GM19239 (cell line): ENCODE measurements at regions not wholly inside any gene's neighbourhood (a gene's known extent, or its start where the extent isn't known, plus 50 kb on each side); places are given as distances from the start of the nearest gene placed in this dataset.
"Not testable (repeated sequence)": the region's sequence is repeated elsewhere in the genome, so short reads cannot be mapped to it uniquely, and the experiment has no call there.

ENCODE experiments used
- DNase-seq: peaks from one replicate; pipeline ENCODE4 v3.0.0; 2011; ENCODE audit warnings: low spot score; ENCODE audit not compliant: insufficient read length
- FAIRE-seq: peaks from 2 replicates; lab custom pipeline; 2011; peaks lifted over from hg19 to GRCh38; lab: Jason Lieb, UNC

GRCh38 chr20:22928679-22929078, 106.4 kb upstream of the SSTR4 start:
- FAIRE-seq (no peak), DNase-seq (no peak)

GRCh38 chr20:22929661-22930060, 105.5 kb upstream of the SSTR4 start:
- no peak for FAIRE-seq
- no peak for DNase-seq

GRCh38 chr20:22931653-22932608, 103.2 kb upstream of the SSTR4 start:
- DNase-seq (no peak), FAIRE-seq (no peak)

GRCh38 chr20:22939181-22939580, 95.9 kb upstream of the SSTR4 start:
- DNase-seq (no peak), FAIRE-seq (no peak)

GRCh38 chr20:22940350-22940749, 94.8 kb upstream of the SSTR4 start:
- no peak for DNase-seq
- no peak for FAIRE-seq

GRCh38 chr20:22941550-22941949, 93.6 kb upstream of the SSTR4 start:
- FAIRE-seq, result no peak
- DNase-seq, result no peak

- FAIRE-seq, result no peak
Observed at GRCh38 chr20:22942742-22943141, 92.4 kb upstream of the SSTR4 start.

GRCh38 chr20:22944062-22944461, 91.0 kb upstream of the SSTR4 start:
- FAIRE-seq (no peak), DNase-seq (no peak)

More at GRCh38 chr20:22942742-22943141, 92.4 kb upstream of the SSTR4 start:
- DNase-seq, result no peak

- FAIRE-seq (no peak), DNase-seq (no peak)
Observed at GRCh38 chr20:22944936-22945335, 90.2 kb upstream of the SSTR4 start.

- FAIRE-seq, result no peak
- DNase-seq, result no peak
Observed at GRCh38 chr20:22946596-22946995, 88.5 kb upstream of the SSTR4 start.

GRCh38 chr20:22949331-22950109, 85.6 kb upstream of the SSTR4 start:
- FAIRE-seq (no peak), DNase-seq (no peak)

- DNase-seq (no peak), FAIRE-seq (no peak)
Observed at GRCh38 chr20:22951966-22952365, 83.1 kb upstream of the SSTR4 start.

- DNase-seq (no peak), FAIRE-seq (no peak)
Observed at GRCh38 chr20:22954661-22955060, 80.5 kb upstream of the SSTR4 start.

- FAIRE-seq (no peak), DNase-seq (no peak)
Observed at GRCh38 chr20:22958390-22958789, 76.7 kb upstream of the SSTR4 start.

GRCh38 chr20:22962567-22963439, 72.3 kb upstream of the SSTR4 start:
- FAIRE-seq, result no peak

GRCh38 chr20:22963581-22963980, 71.5 kb upstream of the SSTR4 start:
- FAIRE-seq, result no peak

More at GRCh38 chr20:22962567-22963439, 72.3 kb upstream of the SSTR4 start:
- DNase-seq, result no peak

GRCh38 chr20:22966787-22967464, 68.2 kb upstream of the SSTR4 start:
- FAIRE-seq (no peak), DNase-seq (no peak)

More at GRCh38 chr20:22963581-22963980, 71.5 kb upstream of the SSTR4 start:
- DNase-seq, result no peak

- DNase-seq, FAIRE-seq: not testable (repeated sequence)
Observed at GRCh38 chr20:22967706-22968105, 67.4 kb upstream of the SSTR4 start.

- not testable (repeated sequence) for FAIRE-seq, DNase-seq
Observed at GRCh38 chr20:22969031-22969430, 66.1 kb upstream of the SSTR4 start.
